OCI-LY7 (cell line): ENCODE measurements at regions not wholly inside any gene's neighbourhood (a gene's known extent, or its start where the extent isn't known, plus 50 kb on each side); places are given as distances from the start of the nearest gene placed in this dataset.

Source experiments
- BruUV-seq: library from RNA; stranded (reverse); fragments of 400-500 nt; replicated peaks from 2 replicates; lab custom pipeline; 2021; lab: Mats Ljungman, UMichigan
- CTCF ChIA-PET: fragments of 300-600 bp; sonication (Branson Sonifier 250); formaldehyde crosslinking; loops from one replicate; lab custom pipeline; 2022; ENCODE audit warnings: antibody characterized with exemption; ENCODE audit not compliant: unreplicated experiment; lab: Charles Lee
- POLR2A ChIA-PET: fragments of 300-600 bp; sonication (Branson Sonifier 250); formaldehyde crosslinking; loops from one replicate; lab custom pipeline; 2022; ENCODE audit warnings: antibody characterized with exemption; lab: Charles Lee
- DNase-seq: peaks from one replicate; pipeline ENCODE4 v3.0.0-alpha.2; 2015; ENCODE audit warnings: low spot score
- H2AFZ ChIP-seq: fragments of 200-600 bp; sonication (generic), shearing (Covaris generic); 2 replicates; pipeline ENCODE4 v1.6.1; 2014; ENCODE audit warnings: mild to moderate bottlenecking, antibody characterized with exemption, low read length, moderate library complexity
- H3K27ac ChIP-seq: fragments of 200-600 bp; sonication (generic); 2 replicates; pipeline ENCODE4 v1.5.1; 2014; ENCODE audit warnings: mixed run types, low read depth, mild to moderate bottlenecking, moderate library complexity, low read length, inconsistent platforms; ENCODE audit not compliant: poor library complexity, severe bottlenecking
- H3K36me3 ChIP-seq: fragments of 200-600 bp; sonication (generic); 2 replicates; pipeline ENCODE4 v1.6.1; 2014; ENCODE audit warnings: mild to moderate bottlenecking, antibody characterized with exemption, low read length, moderate library complexity, mixed read lengths; ENCODE audit not compliant: insufficient read depth
- H3K4me1 ChIP-seq: fragments of 200-600 bp; sonication (generic); 2 replicates; pipeline ENCODE4 v1.5.1; 2014; ENCODE audit warnings: mild to moderate bottlenecking, low read length; ENCODE audit not compliant: insufficient read depth, poor library complexity, severe bottlenecking
- H3K4me2 ChIP-seq: fragments of 200-600 bp; sonication (generic); 2 replicates; pipeline ENCODE4 v1.6.1; 2014; ENCODE audit warnings: mild to moderate bottlenecking, low read length
- H3K4me3 ChIP-seq: fragments of 200-600 bp; sonication (generic); 2 replicates; pipeline ENCODE4 v1.5.1; 2014; ENCODE audit warnings: mild to moderate bottlenecking, low read depth, low read length; ENCODE audit not compliant: poor library complexity, severe bottlenecking
- H3K79me2 ChIP-seq: fragments of 200-600 bp; sonication (generic); 2 replicates; pipeline ENCODE4 v1.6.1; 2016; ENCODE audit warnings: low read depth, mild to moderate bottlenecking, low read length, moderate library complexity, mixed read lengths; ENCODE audit not compliant: insufficient read depth
- H3K9me2 ChIP-seq: fragments of 200-600 bp; sonication (generic); 2 replicates; pipeline ENCODE4 v1.6.1; 2016; ENCODE audit warnings: mild to moderate bottlenecking, low read length, mixed read lengths; ENCODE audit not compliant: insufficient read depth
- H3K9me3 ChIP-seq: fragments of 200-600 bp; sonication (generic); 2 replicates; pipeline ENCODE4 v1.6.1; 2014; ENCODE audit warnings: mild to moderate bottlenecking, mixed run types, low read length, mixed read lengths
- H4K20me1 ChIP-seq: fragments of 200-600 bp; sonication (generic); 2 replicates; pipeline ENCODE4 v1.6.1; 2014; ENCODE audit warnings: mild to moderate bottlenecking, antibody characterized with exemption, low read length, moderate library complexity, mixed read lengths; ENCODE audit not compliant: insufficient read depth
- CTCF ChIP-seq: fragments of 200-600 bp; sonication (generic); conservative IDR thresholded peaks from 2 replicates; pipeline ENCODE4 v1.5.1; 2014; ENCODE audit warnings: mild to moderate bottlenecking, antibody characterized with exemption, low read length, moderate library complexity, mixed read lengths
- EZH2phosphoT487 ChIP-seq: fragments of 200-600 bp; sonication (generic); IDR thresholded peaks from 2 replicates; pipeline ENCODE4 v1.6.1; 2018; ENCODE audit warnings: low read depth, borderline replicate concordance, mild to moderate bottlenecking, mixed run types, antibody characterized with exemption, low read length, moderate library complexity, mixed read lengths
- intact Hi-C: fragments of 100-400 bp; cut with micrococcal nuclease; formaldehyde crosslinking; loops from one replicate; pipeline ENCODE4 v1.10.0; 2022; ENCODE audit not compliant: unreplicated experiment

GRCh38 chr13:53856573-53857195 is 828.1 kb downstream of the OLFM4 start:
- Histone ChIP-seq H3K27ac (no peak overlapping the region), H4K20me1 (no peaks in the 10 kb centered on the region), H3K9me2 (no peaks in the 10 kb centered on the region), H3K9me3 (no peaks in the 10 kb centered on the region), H3K4me3 (no peak overlapping the region), H3K79me2 (no peaks in the 10 kb centered on the region), H3K4me2 (no peak overlapping the region), H3K36me3 (no peaks in the 10 kb centered on the region), H2AFZ (no peak overlapping the region), H3K4me1 (no peaks in the 10 kb centered on the region)
- POLR2A ChIA-PET, result no interaction called here
- CTCF ChIA-PET, result no interaction called here
- no peak for DNase-seq
- intact Hi-C loops, result no loop called here
- no TSS peak for BruUV-seq
- TF ChIP-seq EZH2phosphoT487 (no peak), CTCF (no peak)

GRCh38 chr13:53863520-53863919 is 834.9 kb downstream of the OLFM4 start:
- no peaks in the 10 kb centered on the region for H3K9me3 ChIP-seq
- intact Hi-C loops, result no loop called here
- no peaks in the 10 kb centered on the region for H4K20me1 ChIP-seq
- ChIA-PET CTCF (no interaction called here), POLR2A (interaction anchor here (0.5 kb wide), 1 partner anchor 18 kb away, joined by 4 read pairs; no protein-coding TSS in a partner anchor)
- H3K36me3 ChIP-seq, result no peaks in the 10 kb centered on the region
- DNase-seq, result no peak
- H3K9me2 ChIP-seq, result no peaks in the 10 kb centered on the region
- no peak overlapping the region for H3K4me3 ChIP-seq
- no peak overlapping the region for H3K4me2 ChIP-seq
- no peak for TF ChIP-seq CTCF
- TF ChIP-seq EZH2phosphoT487, result no peak
- H3K4me1 ChIP-seq, result no peaks in the 10 kb centered on the region
- no peak overlapping the region for H3K27ac ChIP-seq
- BruUV-seq, result no TSS peak
- H3K79me2 ChIP-seq, result no peaks in the 10 kb centered on the region
- H2AFZ ChIP-seq, result no peak overlapping the region

DNA sequence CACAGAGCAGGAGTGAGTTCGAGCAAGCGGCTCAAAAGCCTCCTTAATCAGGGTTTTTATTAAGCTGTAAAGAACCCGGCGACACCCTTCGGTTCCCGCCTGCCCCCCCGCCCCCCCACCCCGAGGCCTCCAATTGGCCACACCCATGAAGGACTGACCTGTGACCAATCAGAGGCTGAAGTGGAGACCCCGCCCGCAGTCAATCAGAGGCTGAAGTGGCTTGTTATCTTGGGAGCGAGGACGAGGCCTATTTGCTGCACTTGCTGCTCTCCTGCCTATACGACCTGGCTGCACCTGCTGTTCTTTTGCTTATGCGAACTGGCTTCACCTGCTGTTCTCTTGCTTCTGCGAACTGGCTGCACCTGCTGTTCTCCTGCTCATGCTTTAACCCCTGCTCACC is 844.9 kb downstream of the OLFM4 start:
- H3K4me2 ChIP-seq, result no peak overlapping the region
- no peak overlapping the region for H2AFZ ChIP-seq
- intact Hi-C loops, result no loop called here
- TF ChIP-seq CTCF, result no peak
- no peak for TF ChIP-seq EZH2phosphoT487
- H3K9me3 ChIP-seq, result no peaks in the 10 kb centered on the region
- no peaks in the 10 kb centered on the region for H3K79me2 ChIP-seq
- H3K9me2 ChIP-seq, result no peaks in the 10 kb centered on the region
- ChIA-PET CTCF (no interaction called here), POLR2A (interaction anchor here (1.0 kb wide), 1 partner anchor 19 kb away, joined by 3 read pairs; no protein-coding TSS in a partner anchor)
- H3K4me1 ChIP-seq, result no peaks in the 10 kb centered on the region
- no peaks in the 10 kb centered on the region for H3K36me3 ChIP-seq
- no peak overlapping the region for H3K4me3 ChIP-seq
- H4K20me1 ChIP-seq, result no peaks in the 10 kb centered on the region
- no peak for DNase-seq
- no TSS peak for BruUV-seq
- no peak overlapping the region for H3K27ac ChIP-seq
